CD14-positive monocyte (primary cell): ENCODE measurements at regions not wholly inside any gene's neighbourhood (a gene's known extent, or its start where the extent isn't known, plus 50 kb on each side); places are given as distances from the start of the nearest gene placed in this dataset.
A peak's percentile ranks its signal among the peaks of the same experiment; 100 is the strongest.

Experiments used
- DNase-seq, 3 donors: peaks; one replicate each; pipeline ENCODE4 v3.0.0-alpha.2; 2011 to 2022
- H2AFZ ChIP-seq: 2 replicates; pipeline ENCODE4 v1.6.0; 2012; ENCODE audit warnings: mild to moderate bottlenecking, low read depth, low read length, inconsistent platforms; ENCODE audit not compliant: insufficient read depth, poor library complexity, severe bottlenecking
- H3K27ac ChIP-seq, 2 donors: 1 replicate in 1 of 2; 2 replicates in 1 of 2; pipeline ENCODE4 v1.5.1; 2012 to 2013; ENCODE audit warnings: low read length in 2 of 2, control low read depth in 1 of 2, inconsistent platforms in 1 of 2, low read depth in 1 of 2, mild to moderate bottlenecking in 1 of 2
- H3K27me3 ChIP-seq, 2 donors: one replicate each; pipeline versions ENCODE4 v1.6.0 to v1.6.1; 2011 to 2013; ENCODE audit warnings: low read length in 2 of 2; ENCODE audit not compliant: control insufficient read depth in 2 of 2, insufficient read depth in 2 of 2
- H3K36me3 ChIP-seq, 2 donors: replicated peaks in 1 of 2; 1 replicate in 1 of 2; 2 replicates in 1 of 2; pipeline versions ENCODE4 v1.5.1 to v1.6.1; 2012 to 2013; ENCODE audit warnings: low read length in 2 of 2, control low read depth in 1 of 2, inconsistent platforms in 1 of 2, mild to moderate bottlenecking in 1 of 2; ENCODE audit not compliant: insufficient read depth in 2 of 2, control insufficient read depth in 1 of 2
- H3K4me1 ChIP-seq, 2 donors: 1 replicate in 1 of 2; 2 replicates in 1 of 2; pipeline versions ENCODE4 v1.5.1 to v1.6.1; 2012 to 2013; ENCODE audit warnings: low read length in 2 of 2, control low read depth in 1 of 2, inconsistent platforms in 1 of 2, mild to moderate bottlenecking in 1 of 2, moderate library complexity in 1 of 2; ENCODE audit not compliant: insufficient read depth in 2 of 2, control insufficient read depth in 1 of 2
- H3K4me2 ChIP-seq: replicated peaks from 2 replicates; pipeline ENCODE3; 2012; ENCODE audit warnings: low read length, moderate library complexity, mild to moderate bottlenecking; ENCODE audit not compliant: poor library complexity, severe bottlenecking; ENCODE audit errors: extremely low read depth
- H3K4me3 ChIP-seq, 3 experiments: fragments of 200-600 bp in 1 of 3; sonication (generic) in 1 of 3; replicated peaks in 1 of 3; 1 replicate in 2 of 3; 2 replicates in 1 of 3; pipeline ENCODE4 v1.5.1; 2011 to 2013; ENCODE audit warnings: low read length in 3 of 3, mild to moderate bottlenecking in 3 of 3, control low read depth in 2 of 3, low read depth in 2 of 3, inconsistent platforms in 1 of 3, moderate library complexity in 1 of 3
- H3K79me2 ChIP-seq: 2 replicates; pipeline ENCODE4 v1.6.0; 2012; ENCODE audit warnings: mild to moderate bottlenecking, control low read depth, inconsistent platforms, low read length, moderate library complexity; ENCODE audit not compliant: insufficient read depth
- H3K9ac ChIP-seq: 2 replicates; pipeline ENCODE4 v1.6.0; 2017; ENCODE audit warnings: low read length, mild to moderate bottlenecking; ENCODE audit not compliant: insufficient read depth, poor library complexity, severe bottlenecking
- H3K9me3 ChIP-seq, 2 donors: replicated peaks in 1 of 2; 1 replicate in 1 of 2; 2 replicates in 1 of 2; pipeline versions ENCODE4 v1.5.1 to v1.6.1; 2012 to 2013; ENCODE audit warnings: low read length in 2 of 2, control low read depth in 1 of 2; ENCODE audit not compliant: control insufficient read depth in 1 of 2, insufficient read depth in 1 of 2
- H4K20me1 ChIP-seq: 2 replicates; pipeline ENCODE4 v1.6.0; 2012; ENCODE audit warnings: mild to moderate bottlenecking, low read length, control low read depth, moderate library complexity; ENCODE audit not compliant: insufficient read depth
- H3K27ac Mint-ChIP-seq, 7 donors: one replicate each; pipeline ENCODE4 v1.8.0; 2020; ENCODE audit warnings: mild to moderate bottlenecking in 7 of 7, mixed read lengths in 7 of 7, moderate library complexity in 6 of 7, inconsistent platforms in 2 of 7
- H3K27me3 Mint-ChIP-seq, 3 donors: one replicate each; pipeline ENCODE4 v1.8.0; 2021 to 2022; ENCODE audit warnings: low read depth in 3 of 3, mild to moderate bottlenecking in 3 of 3, mixed read lengths in 3 of 3, moderate library complexity in 3 of 3, inconsistent platforms in 1 of 3
- H3K36me3 Mint-ChIP-seq, 2 donors: one replicate each; pipeline ENCODE4 v1.8.0; 2020; ENCODE audit warnings: mixed read lengths in 2 of 2, inconsistent platforms in 1 of 2, mild to moderate bottlenecking in 1 of 2
- H3K4me1 Mint-ChIP-seq: one replicate; pipeline ENCODE4 v1.8.0; 2020; ENCODE audit warnings: mild to moderate bottlenecking, mixed read lengths
- H3K4me3 Mint-ChIP-seq, 2 donors: one replicate each; pipeline ENCODE4 v1.8.0; 2020; ENCODE audit warnings: mild to moderate bottlenecking in 2 of 2, mixed read lengths in 2 of 2, moderate library complexity in 1 of 2
- H3K9me3 Mint-ChIP-seq, 7 donors: one replicate each; pipeline ENCODE4 v1.8.0; 2020 to 2022; ENCODE audit warnings: mixed read lengths in 7 of 7, mild to moderate bottlenecking in 6 of 7, moderate library complexity in 6 of 7, inconsistent platforms in 2 of 7
- CTCF ChIP-seq: fragments of 200-600 bp; IDR thresholded peaks from one replicate; pipeline ENCODE4 v1.8.0; 2022; ENCODE audit warnings: antibody characterized with exemption, mild to moderate bottlenecking
- WGBS: methylation state at CpG from one replicate; pipeline ENCODE4 v1.1.5; 2013; ENCODE audit warnings: missing lambda C conversion rate; ENCODE audit not compliant: insufficient coverage; 5-methylcytosine and 5-hydroxymethylcytosine counted together
- intact Hi-C, 2 donors: fragments of 100-400 bp; cut with micrococcal nuclease; formaldehyde crosslinking; loops; one replicate each; pipeline versions ENCODE4 v1.15.0 to v1.15.1; 2023

GRCh38 chr12:130110914-130111313, 51.4 kb upstream of the FZD10 start:
- DNase-seq: no peak
- Mint-ChIP-seq H3K9me3 (peaks cover 0 to 12% (median 4%) of the 10 kb centered on the region in 7 donors), H3K4me1 (no peaks in the 10 kb centered on the region), H3K4me3 (no peak overlapping the region), H3K27me3 (peaks cover 3 to 5% (median 5%) of the 10 kb centered on the region in 3 donors), H3K27ac (no peak overlapping the region), H3K36me3 (no peaks in the 10 kb centered on the region)
- Histone ChIP-seq H3K9me3 (peaks cover 5 to 6% of the 10 kb centered on the region in 2 donors), H3K79me2 (no peaks in the 10 kb centered on the region), H3K4me3 (no peak overlapping the region), H4K20me1 (no peaks in the 10 kb centered on the region), H2AFZ (no peak overlapping the region), H3K4me2 (no peak overlapping the region), H3K36me3 (no peaks in the 10 kb centered on the region), H3K27ac (no peak overlapping the region), H3K4me1 (no peaks in the 10 kb centered on the region), H3K9ac (no peak overlapping the region), H3K27me3 (no peaks in the 10 kb centered on the region)
- intact Hi-C loops: no loop called here
- TF ChIP-seq CTCF: no peak
- WGBS: no CpG with 5 or more reads among the region's 8 CpGs

DNA sequence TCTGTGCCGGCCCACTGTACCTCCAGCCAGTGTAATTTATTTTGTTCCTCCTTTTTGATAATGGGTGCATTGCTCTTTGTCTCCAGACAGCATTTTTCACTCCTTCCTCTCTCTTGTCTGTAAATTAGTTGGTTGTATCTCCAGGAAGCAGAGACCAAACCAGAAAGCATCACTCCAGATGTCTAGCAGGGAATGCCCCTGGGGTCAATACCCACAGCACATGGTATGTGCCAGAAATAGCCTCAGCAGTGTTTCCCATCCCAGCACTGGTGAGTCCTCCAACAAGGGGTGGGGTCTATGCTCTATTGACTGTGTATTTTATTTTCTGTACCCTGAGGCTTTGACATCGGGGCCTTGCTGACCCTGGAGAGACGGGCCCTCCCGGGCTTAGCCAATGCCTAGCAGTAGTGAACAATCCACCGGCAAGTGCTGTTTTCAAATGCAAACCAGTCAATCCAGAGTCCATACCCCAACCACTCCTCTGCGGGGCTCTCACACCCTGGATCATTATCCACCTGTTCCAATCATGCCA, 50.2 kb upstream of the FZD10 start:
- Mint-ChIP-seq H3K9me3 (peaks cover 0 to 12% (median 4%) of the 10 kb centered on the region in 7 donors), H3K36me3 (no peaks in the 10 kb centered on the region), H3K4me3 (no peak overlapping the region), H3K4me1 (no peaks in the 10 kb centered on the region), H3K27ac (peak overlapping the region in 1 of 7 donors; percentile 46), H3K27me3 (peaks cover 3 to 5% (median 5%) of the 10 kb centered on the region in 3 donors)
- 73% methylated on average over 5 of the region's 6 CpGs for WGBS
- Histone ChIP-seq H3K79me2 (no peaks in the 10 kb centered on the region), H3K4me3 (no peak overlapping the region), H3K9ac (no peak overlapping the region), H3K4me1 (no peaks in the 10 kb centered on the region), H4K20me1 (no peaks in the 10 kb centered on the region), H3K27me3 (no peaks in the 10 kb centered on the region), H2AFZ (no peak overlapping the region), H3K36me3 (no peaks in the 10 kb centered on the region), H3K27ac (no peak overlapping the region), H3K9me3 (peaks cover 5 to 6% of the 10 kb centered on the region in 2 donors), H3K4me2 (no peak overlapping the region)
- no peak for DNase-seq
- intact Hi-C loops: no loop called here
- TF ChIP-seq CTCF: no peak
